Activated CD4-positive, alpha-beta T cell treated with anti-CD3 and anti-CD28 coated beads for 36 hours (primary cell): ENCODE measurements at regions not wholly inside any gene's neighbourhood (a gene's known extent, or its start where the extent isn't known, plus 50 kb on each side); places are given as distances from the start of the nearest gene placed in this dataset.
"Not testable (repeated sequence)": the region's sequence is repeated elsewhere in the genome, so short reads cannot be mapped to it uniquely, and the experiment has no call there.

Experiments used
- ATAC-seq: fragments of 200-7000 bp; cut with Tn5 transposase; one replicate; pipeline ENCODE4 v1.10.0; 2021; ENCODE audit warnings: mild to moderate bottlenecking, moderate library complexity
- CTCF ChIA-PET: fragments of 350-600 bp; sonication (Branson Sonifier 250); formaldehyde crosslinking; loops from one replicate; lab custom pipeline; 2021; ENCODE audit warnings: antibody characterized with exemption; lab: Charles Lee
- POLR2A ChIA-PET: fragments of 350-600 bp; sonication (Branson Sonifier 250); formaldehyde crosslinking; loops from one replicate; lab custom pipeline; 2021; ENCODE audit warnings: antibody characterized with exemption, inconsistent platforms; lab: Charles Lee
- DNase-seq: peaks from one replicate; pipeline ENCODE4 v3.0.0-alpha.2; 2020
- H3K27ac Mint-ChIP-seq: one replicate; pipeline ENCODE4 v1.8.0; 2021; ENCODE audit warnings: mixed read lengths
- H3K27me3 Mint-ChIP-seq: one replicate; pipeline ENCODE4 v1.8.0; 2021; ENCODE audit warnings: mixed read lengths
- H3K36me3 Mint-ChIP-seq: one replicate; pipeline ENCODE4 v1.8.0; 2021; ENCODE audit warnings: low read depth, mixed read lengths
- H3K4me1 Mint-ChIP-seq: one replicate; pipeline ENCODE4 v1.8.0; 2021; ENCODE audit warnings: mixed read lengths
- H3K4me3 Mint-ChIP-seq: one replicate; pipeline ENCODE4 v1.8.0; 2021; ENCODE audit warnings: mild to moderate bottlenecking, moderate library complexity, mixed read lengths
- H3K9me3 Mint-ChIP-seq: one replicate; pipeline ENCODE4 v1.8.0; 2021; ENCODE audit warnings: low read depth, mixed read lengths
- intact Hi-C, 2 experiments: fragments of 100-400 bp; cut with DNase I in 1 of 2; cut with micrococcal nuclease in 1 of 2; formaldehyde crosslinking; loops; one replicate each; pipeline versions ENCODE4 v1.14.2 to v1.15.1; 2022 to 2024; cut with DNase I, micrococcal nuclease

DNA sequence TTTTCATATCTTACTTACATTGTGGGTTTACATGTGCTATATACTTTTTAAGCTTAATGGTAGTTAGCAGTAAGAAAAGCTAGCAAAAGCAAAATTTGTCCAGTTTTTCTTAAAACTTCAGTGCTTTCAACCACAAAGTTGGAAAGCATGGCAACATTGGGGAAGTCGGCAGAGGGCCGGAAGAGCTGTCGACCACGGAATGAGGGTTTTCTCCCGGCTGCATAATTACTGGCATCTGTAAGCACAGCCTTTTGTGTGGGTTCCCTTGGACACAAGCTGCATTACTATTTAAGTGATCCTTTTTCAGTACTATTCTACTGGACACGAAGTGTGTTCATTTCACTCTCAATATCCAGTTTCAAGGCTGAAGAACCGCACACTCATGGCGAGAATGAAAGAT lies 560.4 kb downstream of the ANKRD50 start:
- intact Hi-C loops: no loop called here
- CTCF ChIA-PET: no interaction called here
- no peaks in the 10 kb centered on the region for H3K4me1 Mint-ChIP-seq
- H3K4me3 Mint-ChIP-seq: no peak overlapping the region
- no peaks in the 10 kb centered on the region for H3K27me3 Mint-ChIP-seq
- H3K36me3 Mint-ChIP-seq: no peaks in the 10 kb centered on the region
- ATAC-seq (no peak), DNase-seq (no peak)
- peaks cover 2% of the 10 kb centered on the region for H3K9me3 Mint-ChIP-seq
- no peak overlapping the region for H3K27ac Mint-ChIP-seq
- POLR2A ChIA-PET: no interaction called here

GRCh38 chr4:124155239-124155638 lies 557.3 kb downstream of the ANKRD50 start:
- Mint-ChIP-seq H3K27ac (no peak overlapping the region), H3K27me3 (no peaks in the 10 kb centered on the region), H3K9me3 (peaks cover 4% of the 10 kb centered on the region), H3K36me3 (no peaks in the 10 kb centered on the region), H3K4me3 (no peak overlapping the region), H3K4me1 (no peaks in the 10 kb centered on the region)
- DNase-seq (no peak), ATAC-seq (no peak)
- intact Hi-C loops: no loop called here
- ChIA-PET POLR2A (no interaction called here), CTCF (no interaction called here)

DNA sequence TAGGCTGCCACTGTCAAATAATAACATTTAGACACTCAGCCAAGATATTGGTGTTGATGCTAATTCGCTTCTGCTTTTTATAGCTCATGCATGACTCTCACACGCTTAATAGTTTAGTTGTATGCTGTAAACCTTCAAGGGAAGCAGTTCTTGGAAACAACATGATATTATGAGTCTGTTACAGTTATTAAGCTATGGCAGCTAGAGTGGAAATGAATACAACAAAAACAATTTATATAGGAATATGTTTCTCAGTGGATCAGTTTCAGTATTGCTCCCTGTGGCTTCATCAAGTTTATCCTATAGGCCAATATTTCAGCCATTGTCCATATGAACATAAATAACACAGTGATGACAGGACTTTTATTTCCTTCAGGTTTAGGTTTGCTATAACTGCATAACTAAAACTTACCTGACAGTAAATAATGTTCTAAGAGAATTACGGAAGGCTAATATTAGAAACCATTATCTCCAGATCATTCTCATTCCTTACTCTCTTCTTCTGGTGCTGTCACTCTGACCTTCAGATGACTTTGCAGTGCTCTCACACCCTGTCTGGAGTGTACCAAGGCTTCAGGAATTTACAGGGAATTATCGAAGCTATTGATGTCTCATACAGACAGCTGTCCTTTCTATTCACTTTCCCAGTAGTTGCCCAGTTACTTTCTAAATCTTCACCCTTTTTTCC lies 555.0 kb downstream of the ANKRD50 start:
- no peaks in the 10 kb centered on the region for H3K27me3 Mint-ChIP-seq

DNA sequence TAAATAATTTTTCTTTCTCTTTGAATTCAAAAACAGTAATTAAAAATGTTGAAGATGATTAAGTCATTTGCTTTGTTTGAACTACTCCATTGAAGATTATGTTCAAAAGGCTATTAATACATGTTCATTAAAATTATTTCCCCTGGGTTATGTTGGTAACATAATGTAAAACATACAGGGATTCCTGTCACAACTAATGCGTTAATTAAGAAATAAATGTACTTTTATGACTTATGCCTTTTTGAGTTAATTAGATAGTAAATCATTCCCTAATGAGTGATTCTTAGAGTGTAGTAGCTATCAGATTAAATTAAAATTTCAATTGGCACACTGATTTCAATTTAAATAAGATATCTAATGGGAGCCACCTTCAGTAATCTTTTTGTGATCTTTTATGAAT lies 549.1 kb downstream of the ANKRD50 start:
- Mint-ChIP-seq H3K9me3 (peaks cover 2% of the 10 kb centered on the region), H3K4me1 (no peaks in the 10 kb centered on the region), H3K36me3 (no peaks in the 10 kb centered on the region), H3K27ac (no peak overlapping the region), H3K4me3 (no peak overlapping the region), H3K27me3 (no peaks in the 10 kb centered on the region)
- CTCF ChIA-PET: no interaction called here
- ATAC-seq: no peak
- no peak for DNase-seq
- POLR2A ChIA-PET: no interaction called here
- intact Hi-C loops: no loop called here

More for the DNA sequence above, 555.0 kb downstream of the ANKRD50 start:
- no peak for DNase-seq
- Mint-ChIP-seq H3K4me1 (no peaks in the 10 kb centered on the region), H3K36me3 (no peaks in the 10 kb centered on the region), H3K27ac (no peak overlapping the region), H3K4me3 (no peak overlapping the region), H3K9me3 (peaks cover 4% of the 10 kb centered on the region)
- ATAC-seq: no peak
- POLR2A ChIA-PET: no interaction called here
- intact Hi-C loops: no loop called here
- CTCF ChIA-PET: no interaction called here

DNA sequence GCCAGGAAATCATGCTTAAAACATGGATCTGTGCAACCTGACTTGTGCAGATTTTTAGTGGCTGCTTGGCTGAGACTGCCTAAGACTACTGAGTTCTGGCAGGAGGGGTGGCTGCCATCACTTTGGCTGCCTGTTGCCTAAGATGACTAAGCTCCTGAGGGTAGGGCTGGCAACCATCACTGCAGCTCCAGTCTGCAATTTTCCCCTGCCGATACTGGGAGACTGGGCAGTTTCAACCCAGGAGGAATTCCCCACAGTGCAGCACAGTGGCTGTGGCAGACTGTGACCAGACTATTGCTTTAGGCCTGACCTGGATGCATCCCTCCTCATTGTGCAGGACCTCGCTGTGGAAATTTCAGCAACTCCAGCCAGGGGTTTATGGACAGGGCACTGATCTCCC lies 544.9 kb downstream of the ANKRD50 start:
- Mint-ChIP-seq H3K27me3 (no peaks in the 10 kb centered on the region), H3K36me3 (no peaks in the 10 kb centered on the region), H3K27ac (no peak overlapping the region), H3K9me3 (peaks cover 3% of the 10 kb centered on the region), H3K4me1 (no peaks in the 10 kb centered on the region), H3K4me3 (no peak overlapping the region)
- ATAC-seq (no peak), DNase-seq (no peak)
- CTCF ChIA-PET: no interaction called here
- intact Hi-C loops: no loop called here
- POLR2A ChIA-PET: no interaction called here

DNA sequence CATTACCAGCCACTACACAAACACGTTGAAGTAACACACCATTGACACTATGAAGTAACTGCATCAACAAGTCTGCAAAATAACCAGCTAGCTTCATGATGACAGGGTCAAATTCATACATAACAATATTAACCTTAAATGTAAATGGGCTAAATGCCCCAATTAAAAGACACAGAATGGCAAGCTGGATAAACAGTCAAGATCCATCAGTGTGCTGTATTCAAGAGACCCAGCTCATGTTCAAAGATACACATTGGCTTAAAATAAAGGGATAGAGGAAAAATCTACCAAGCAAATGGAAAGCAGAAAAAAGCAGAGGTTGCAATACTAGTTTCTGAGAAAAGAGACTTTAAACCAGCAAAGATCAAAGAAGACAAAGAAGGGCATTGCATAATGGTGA lies 543.0 kb downstream of the ANKRD50 start:
- POLR2A ChIA-PET, H3K4me1 Mint-ChIP-seq, H3K27me3 Mint-ChIP-seq, H3K27ac Mint-ChIP-seq, H3K4me3 Mint-ChIP-seq, H3K9me3 Mint-ChIP-seq, H3K36me3 Mint-ChIP-seq, intact Hi-C loops, DNase-seq, CTCF ChIA-PET, ATAC-seq: not testable (repeated sequence)

DNA sequence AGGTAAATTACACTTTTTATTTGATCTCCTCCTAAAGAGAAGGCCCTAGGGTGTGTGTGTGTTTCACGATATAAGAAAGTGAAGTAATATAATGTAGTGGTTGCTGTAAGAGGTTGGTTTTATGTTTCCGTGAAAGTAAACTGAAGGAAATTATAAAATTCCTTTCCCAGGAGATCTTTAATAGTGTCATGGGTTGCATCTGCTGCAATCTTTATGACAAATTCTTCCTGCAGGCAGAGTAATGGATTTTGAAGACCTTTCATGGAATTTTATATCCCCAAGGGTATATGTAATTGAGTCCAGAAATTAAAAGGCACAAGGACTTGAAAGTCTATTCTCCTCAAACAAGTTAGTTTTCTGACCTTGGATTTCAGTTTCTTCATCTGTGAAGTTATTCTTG lies 538.6 kb downstream of the ANKRD50 start:
- no peak for ATAC-seq
- Mint-ChIP-seq H3K27ac (no peak overlapping the region), H3K27me3 (no peaks in the 10 kb centered on the region), H3K36me3 (no peaks in the 10 kb centered on the region), H3K9me3 (peaks cover 7% of the 10 kb centered on the region), H3K4me1 (no peaks in the 10 kb centered on the region), H3K4me3 (no peak overlapping the region)
- intact Hi-C loops: no loop called here
- CTCF ChIA-PET: no interaction called here
- DNase-seq: no peak
- POLR2A ChIA-PET: no interaction called here

GRCh38 chr4:124177647-124178425 lies 534.7 kb downstream of the ANKRD50 start:
- intact Hi-C loops: no loop called here
- Mint-ChIP-seq H3K4me1 (no peaks in the 10 kb centered on the region), H3K27me3 (no peaks in the 10 kb centered on the region), H3K4me3 (no peak overlapping the region), H3K9me3 (peaks cover 3% of the 10 kb centered on the region), H3K36me3 (no peaks in the 10 kb centered on the region), H3K27ac (no peak overlapping the region)
- DNase-seq: no peak
- no peak for ATAC-seq
- POLR2A ChIA-PET: no interaction called here
- CTCF ChIA-PET: interaction anchor here (0.6 to 1.1 kb wide), 2 partner anchors 14 to 394 kb away, joined by 3 to 5 read pairs; no protein-coding TSS in a partner anchor

- no peak overlapping the region for H3K4me3 Mint-ChIP-seq
- H3K27ac Mint-ChIP-seq: no peak overlapping the region
- ChIA-PET POLR2A (no interaction called here), CTCF (interaction anchor here (1.1 kb wide), 1 partner anchor 13 kb away, joined by 5 read pairs; no protein-coding TSS in a partner anchor)
- no peaks in the 10 kb centered on the region for H3K27me3 Mint-ChIP-seq
- intact Hi-C loops: no loop called here
- no peaks in the 10 kb centered on the region for H3K36me3 Mint-ChIP-seq
- no peak for DNase-seq
- no peak for ATAC-seq
- H3K4me1 Mint-ChIP-seq: no peaks in the 10 kb centered on the region
- peaks cover 3% of the 10 kb centered on the region for H3K9me3 Mint-ChIP-seq
These were observed 534.0 kb downstream of the ANKRD50 start for GRCh38 chr4:124178449-124179021.

- intact Hi-C loops: no loop called here
- Mint-ChIP-seq H3K9me3 (no peaks in the 10 kb centered on the region), H3K27ac (no peak overlapping the region), H3K27me3 (no peaks in the 10 kb centered on the region), H3K4me3 (no peak overlapping the region), H3K4me1 (no peaks in the 10 kb centered on the region), H3K36me3 (no peaks in the 10 kb centered on the region)
- ATAC-seq (no peak), DNase-seq (no peak)
- POLR2A ChIA-PET: no interaction called here
- CTCF ChIA-PET: no interaction called here
These were observed 532.9 kb downstream of the ANKRD50 start for GRCh38 chr4:124179506-124180186.

- intact Hi-C loops: no loop called here
- DNase-seq (no peak), ATAC-seq (no peak)
- Mint-ChIP-seq H3K36me3 (no peaks in the 10 kb centered on the region), H3K27ac (no peak overlapping the region), H3K27me3 (no peaks in the 10 kb centered on the region), H3K9me3 (no peaks in the 10 kb centered on the region), H3K4me1 (no peaks in the 10 kb centered on the region), H3K4me3 (no peak overlapping the region)
- CTCF ChIA-PET: no interaction called here
- POLR2A ChIA-PET: no interaction called here
These were observed 531.5 kb downstream of the ANKRD50 start for GRCh38 chr4:124181039-124181438.
